MM.1S (cell line): ENCODE measurements at regions not wholly inside any gene's neighbourhood (a gene's known extent, or its start where the extent isn't known, plus 50 kb on each side); places are given as distances from the start of the nearest gene placed in this dataset.

Experiments used
- EZH2 ChIP-seq: fragments of 300-600 bp; sonication (generic); optimal IDR thresholded peaks from 2 replicates; pipeline ENCODE3; 2017; ENCODE audit warnings: low read depth, mild to moderate bottlenecking, antibody characterized with exemption, low read length, mixed read lengths
- TF ChIP-seq, protein P1 (sequence below): fragments of 300-600 bp; sonication (generic); IDR thresholded peaks from 2 replicates; pipeline ENCODE4 v1.5.1; 2016; ENCODE audit warnings: antibody characterized with exemption, low read length, mixed read lengths

DNA sequence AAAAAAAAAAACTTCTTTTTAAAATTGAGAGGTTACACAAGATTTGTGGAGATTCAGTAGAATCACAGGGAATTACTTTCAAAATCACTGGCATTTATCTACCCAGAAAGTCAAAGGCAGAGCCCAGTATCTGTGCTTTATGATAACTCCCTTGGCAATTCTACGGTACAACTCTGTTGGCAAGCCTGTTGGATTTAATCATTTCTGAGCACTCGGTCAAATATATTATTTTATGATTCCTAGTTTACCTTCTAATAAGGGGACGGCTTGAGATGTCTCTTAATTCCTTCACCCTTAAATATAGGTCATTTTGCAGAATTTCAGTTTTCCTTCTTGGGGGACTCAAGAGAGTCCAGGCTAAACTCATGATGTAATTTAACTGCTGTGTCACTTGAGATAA lies 987.6 kb downstream of the EFNB2 start:
- TF ChIP-seq, protein P1, sequence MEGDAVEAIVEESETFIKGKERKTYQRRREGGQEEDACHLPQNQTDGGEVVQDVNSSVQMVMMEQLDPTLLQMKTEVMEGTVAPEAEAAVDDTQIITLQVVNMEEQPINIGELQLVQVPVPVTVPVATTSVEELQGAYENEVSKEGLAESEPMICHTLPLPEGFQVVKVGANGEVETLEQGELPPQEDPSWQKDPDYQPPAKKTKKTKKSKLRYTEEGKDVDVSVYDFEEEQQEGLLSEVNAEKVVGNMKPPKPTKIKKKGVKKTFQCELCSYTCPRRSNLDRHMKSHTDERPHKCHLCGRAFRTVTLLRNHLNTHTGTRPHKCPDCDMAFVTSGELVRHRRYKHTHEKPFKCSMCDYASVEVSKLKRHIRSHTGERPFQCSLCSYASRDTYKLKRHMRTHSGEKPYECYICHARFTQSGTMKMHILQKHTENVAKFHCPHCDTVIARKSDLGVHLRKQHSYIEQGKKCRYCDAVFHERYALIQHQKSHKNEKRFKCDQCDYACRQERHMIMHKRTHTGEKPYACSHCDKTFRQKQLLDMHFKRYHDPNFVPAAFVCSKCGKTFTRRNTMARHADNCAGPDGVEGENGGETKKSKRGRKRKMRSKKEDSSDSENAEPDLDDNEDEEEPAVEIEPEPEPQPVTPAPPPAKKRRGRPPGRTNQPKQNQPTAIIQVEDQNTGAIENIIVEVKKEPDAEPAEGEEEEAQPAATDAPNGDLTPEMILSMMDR = no peak
- no peak for TF ChIP-seq EZH2
